K562 (cell line): ENCODE measurements at regions not wholly inside any gene's neighbourhood (a gene's known extent, or its start where the extent isn't known, plus 50 kb on each side); places are given as distances from the start of the nearest gene placed in this dataset.

Source experiments
- BRF2 ChIP-seq: IDR thresholded peaks from 3 replicates; pipeline ENCODE4 v1.6.1; 2011; ENCODE audit warnings: borderline replicate concordance, mild to moderate bottlenecking; ENCODE audit not compliant: insufficient read length, insufficient read depth
- CEBPB ChIP-seq: fragments of 450-650 bp; IDR thresholded peaks from 2 replicates; pipeline ENCODE4 v1.6.1; 2016; ENCODE audit warnings: missing genetic modification characterization, missing compliant biosample characterization
- ELF4 ChIP-seq: fragments of 450-650 bp; formaldehyde crosslinking; IDR thresholded peaks from 2 replicates; pipeline ENCODE4 v1.4.0; 2022; ENCODE audit warnings: missing genetic modification characterization
- EZH2 ChIP-seq: IDR thresholded peaks from 2 replicates; pipeline ENCODE4 v1.6.1; 2012; ENCODE audit warnings: low read depth, mild to moderate bottlenecking, inconsistent platforms, low read length, borderline replicate concordance
- LEF1 ChIP-seq: fragments of 450-650 bp; IDR thresholded peaks from 2 replicates; pipeline ENCODE4 v1.6.1; 2016; ENCODE audit warnings: mild to moderate bottlenecking
- MLLT1 ChIP-seq, 2 experiments: fragments of 450-650 bp; IDR thresholded peaks; 2 replicates each; pipeline ENCODE4 v1.6.1; 2016
- SMAD2 ChIP-seq: fragments of 150-350 bp; IDR thresholded peaks from 2 replicates; pipeline ENCODE4 v1.6.1; 2014; ENCODE audit warnings: low read depth, mild to moderate bottlenecking, low read length
- ZNF274 ChIP-seq: IDR thresholded peaks from 2 replicates; pipeline ENCODE4 v1.6.1; 2011; ENCODE audit warnings: low read depth, mild to moderate bottlenecking, low read length, moderate library complexity, borderline replicate concordance
- TF ChIP-seq, protein P1 (sequence below), 3 experiments: IDR thresholded peaks in 2 of 3; conservative IDR thresholded peaks in 1 of 3; 2 replicates each; pipeline ENCODE4 v1.5.1; 2011 to 2012; ENCODE audit warnings: low read length in 3 of 3, mild to moderate bottlenecking in 3 of 3, control low read depth in 2 of 3, improper control_type of control experiment in 1 of 3, inconsistent platforms in 1 of 3, low read depth in 1 of 3, mixed read lengths in 1 of 3, moderate library complexity in 1 of 3; ENCODE audit not compliant: insufficient read depth in 2 of 3

DNA sequence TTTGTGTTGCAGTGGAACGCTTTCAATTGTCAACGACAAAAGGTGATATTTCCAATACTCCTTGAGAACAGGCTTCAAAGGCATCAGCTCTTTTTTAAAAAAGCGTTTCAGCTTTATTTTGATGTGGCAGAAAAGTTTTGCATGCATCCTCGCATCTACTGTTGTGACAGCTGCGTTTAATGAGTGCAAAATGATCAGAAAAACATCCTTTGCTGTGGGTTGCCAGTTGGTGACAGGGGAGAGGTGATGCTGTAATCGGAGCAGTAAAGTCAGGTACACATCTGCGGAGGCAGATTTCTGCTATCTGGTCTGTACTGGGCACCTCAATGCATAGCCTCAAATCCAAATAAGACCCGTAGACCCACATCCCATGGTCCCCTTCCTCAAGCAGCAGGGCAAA, 91.9 kb upstream of the POU3F3 start:
- no peak for TF ChIP-seq BRF2
- no peak for TF ChIP-seq ELF4 (CRISPR knock-in tag)
- TF ChIP-seq, protein P1, sequence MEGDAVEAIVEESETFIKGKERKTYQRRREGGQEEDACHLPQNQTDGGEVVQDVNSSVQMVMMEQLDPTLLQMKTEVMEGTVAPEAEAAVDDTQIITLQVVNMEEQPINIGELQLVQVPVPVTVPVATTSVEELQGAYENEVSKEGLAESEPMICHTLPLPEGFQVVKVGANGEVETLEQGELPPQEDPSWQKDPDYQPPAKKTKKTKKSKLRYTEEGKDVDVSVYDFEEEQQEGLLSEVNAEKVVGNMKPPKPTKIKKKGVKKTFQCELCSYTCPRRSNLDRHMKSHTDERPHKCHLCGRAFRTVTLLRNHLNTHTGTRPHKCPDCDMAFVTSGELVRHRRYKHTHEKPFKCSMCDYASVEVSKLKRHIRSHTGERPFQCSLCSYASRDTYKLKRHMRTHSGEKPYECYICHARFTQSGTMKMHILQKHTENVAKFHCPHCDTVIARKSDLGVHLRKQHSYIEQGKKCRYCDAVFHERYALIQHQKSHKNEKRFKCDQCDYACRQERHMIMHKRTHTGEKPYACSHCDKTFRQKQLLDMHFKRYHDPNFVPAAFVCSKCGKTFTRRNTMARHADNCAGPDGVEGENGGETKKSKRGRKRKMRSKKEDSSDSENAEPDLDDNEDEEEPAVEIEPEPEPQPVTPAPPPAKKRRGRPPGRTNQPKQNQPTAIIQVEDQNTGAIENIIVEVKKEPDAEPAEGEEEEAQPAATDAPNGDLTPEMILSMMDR (IDR thresholded peaks at IDR 0.05 in 2 of 3, conservative IDR thresholded peaks at IDR 0.05 in 1 of 3; ENCODE audit: insufficient read depth in 2 of 3, low read depth in 1 of 3, low read length in 3 of 3) = no peak
- no peak for TF ChIP-seq ZNF274
- TF ChIP-seq LEF1 = no peak
- TF ChIP-seq SMAD2 = no peak
- TF ChIP-seq CEBPB (tag) = no peak
- no peak for TF ChIP-seq MLLT1 (IDR thresholded peaks at IDR 0.05)
- TF ChIP-seq EZH2 = no peak
